ENCODE measurements at regions not wholly inside any gene's neighbourhood (a gene's known extent, or its start where the extent isn't known, plus 50 kb on each side); places are given as distances from the start of the nearest gene placed in this dataset.

DNA sequence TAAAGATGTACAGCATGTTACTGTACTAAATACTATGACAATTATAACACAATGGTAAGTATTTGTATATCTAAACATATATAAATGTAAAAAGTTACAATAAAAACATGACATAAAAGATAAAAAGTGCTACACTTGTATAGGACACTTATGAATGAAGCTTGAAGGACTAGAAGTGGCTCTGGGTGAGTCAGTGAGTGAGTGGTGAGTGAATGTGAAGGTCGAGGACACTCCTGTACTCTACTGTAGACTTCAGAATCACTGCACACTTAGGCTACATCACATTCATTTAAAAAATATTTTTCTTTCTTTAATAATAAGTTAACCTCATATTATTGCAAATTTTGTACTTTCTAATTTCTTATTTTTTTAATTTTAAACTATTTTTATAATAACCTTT is 1476.7 kb upstream of the CDH8 start:
- TF ChIP-seq, protein P1, sequence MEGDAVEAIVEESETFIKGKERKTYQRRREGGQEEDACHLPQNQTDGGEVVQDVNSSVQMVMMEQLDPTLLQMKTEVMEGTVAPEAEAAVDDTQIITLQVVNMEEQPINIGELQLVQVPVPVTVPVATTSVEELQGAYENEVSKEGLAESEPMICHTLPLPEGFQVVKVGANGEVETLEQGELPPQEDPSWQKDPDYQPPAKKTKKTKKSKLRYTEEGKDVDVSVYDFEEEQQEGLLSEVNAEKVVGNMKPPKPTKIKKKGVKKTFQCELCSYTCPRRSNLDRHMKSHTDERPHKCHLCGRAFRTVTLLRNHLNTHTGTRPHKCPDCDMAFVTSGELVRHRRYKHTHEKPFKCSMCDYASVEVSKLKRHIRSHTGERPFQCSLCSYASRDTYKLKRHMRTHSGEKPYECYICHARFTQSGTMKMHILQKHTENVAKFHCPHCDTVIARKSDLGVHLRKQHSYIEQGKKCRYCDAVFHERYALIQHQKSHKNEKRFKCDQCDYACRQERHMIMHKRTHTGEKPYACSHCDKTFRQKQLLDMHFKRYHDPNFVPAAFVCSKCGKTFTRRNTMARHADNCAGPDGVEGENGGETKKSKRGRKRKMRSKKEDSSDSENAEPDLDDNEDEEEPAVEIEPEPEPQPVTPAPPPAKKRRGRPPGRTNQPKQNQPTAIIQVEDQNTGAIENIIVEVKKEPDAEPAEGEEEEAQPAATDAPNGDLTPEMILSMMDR (IDR thresholded peaks at IDR 0.05; ENCODE audit: insufficient read depth, low read length) = no peak
- TF ChIP-seq, protein P2, sequence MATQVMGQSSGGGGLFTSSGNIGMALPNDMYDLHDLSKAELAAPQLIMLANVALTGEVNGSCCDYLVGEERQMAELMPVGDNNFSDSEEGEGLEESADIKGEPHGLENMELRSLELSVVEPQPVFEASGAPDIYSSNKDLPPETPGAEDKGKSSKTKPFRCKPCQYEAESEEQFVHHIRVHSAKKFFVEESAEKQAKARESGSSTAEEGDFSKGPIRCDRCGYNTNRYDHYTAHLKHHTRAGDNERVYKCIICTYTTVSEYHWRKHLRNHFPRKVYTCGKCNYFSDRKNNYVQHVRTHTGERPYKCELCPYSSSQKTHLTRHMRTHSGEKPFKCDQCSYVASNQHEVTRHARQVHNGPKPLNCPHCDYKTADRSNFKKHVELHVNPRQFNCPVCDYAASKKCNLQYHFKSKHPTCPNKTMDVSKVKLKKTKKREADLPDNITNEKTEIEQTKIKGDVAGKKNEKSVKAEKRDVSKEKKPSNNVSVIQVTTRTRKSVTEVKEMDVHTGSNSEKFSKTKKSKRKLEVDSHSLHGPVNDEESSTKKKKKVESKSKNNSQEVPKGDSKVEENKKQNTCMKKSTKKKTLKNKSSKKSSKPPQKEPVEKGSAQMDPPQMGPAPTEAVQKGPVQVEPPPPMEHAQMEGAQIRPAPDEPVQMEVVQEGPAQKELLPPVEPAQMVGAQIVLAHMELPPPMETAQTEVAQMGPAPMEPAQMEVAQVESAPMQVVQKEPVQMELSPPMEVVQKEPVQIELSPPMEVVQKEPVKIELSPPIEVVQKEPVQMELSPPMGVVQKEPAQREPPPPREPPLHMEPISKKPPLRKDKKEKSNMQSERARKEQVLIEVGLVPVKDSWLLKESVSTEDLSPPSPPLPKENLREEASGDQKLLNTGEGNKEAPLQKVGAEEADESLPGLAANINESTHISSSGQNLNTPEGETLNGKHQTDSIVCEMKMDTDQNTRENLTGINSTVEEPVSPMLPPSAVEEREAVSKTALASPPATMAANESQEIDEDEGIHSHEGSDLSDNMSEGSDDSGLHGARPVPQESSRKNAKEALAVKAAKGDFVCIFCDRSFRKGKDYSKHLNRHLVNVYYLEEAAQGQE (IDR thresholded peaks at IDR 0.05; ENCODE audit: insufficient replicate concordance, low read depth) = no peak
- TF ChIP-seq GABPA (IDR thresholded peaks at IDR 0.05; ENCODE audit: low read depth) = no peak

Measured in HL-60 (cell line).